ENCODE measurements at regions not wholly inside any gene's neighbourhood (a gene's known extent, or its start where the extent isn't known, plus 50 kb on each side); places are given as distances from the start of the nearest gene placed in this dataset.
A peak's percentile ranks its signal among the peaks of the same experiment; 100 is the strongest.

DNA sequence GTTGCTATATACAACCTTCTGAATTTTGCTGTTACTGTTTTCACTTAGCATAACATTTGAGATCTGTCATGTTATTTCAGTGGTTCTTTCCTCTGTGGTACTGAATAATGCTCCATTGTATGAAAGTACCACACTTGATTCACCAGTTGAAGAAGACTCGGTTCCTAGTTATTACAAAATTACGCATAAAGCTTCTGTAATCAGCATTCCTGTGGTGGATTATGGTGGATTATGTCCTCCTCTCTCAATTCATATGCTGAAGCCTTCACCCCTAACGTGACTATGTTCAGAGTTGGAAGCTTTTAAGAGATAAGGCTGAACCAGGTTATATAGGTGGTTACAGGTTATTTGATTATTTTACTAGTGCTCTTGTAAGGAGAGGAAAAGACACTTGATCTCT lies 2143.5 kb upstream of the AGA start:
- no peak for ATAC-seq (ENCODE audit: low read depth)
- Histone ChIP-seq H3K36me3 (ENCODE audit: low read depth) (no peaks in the 10 kb centered on the region), H3K4me3 (ENCODE audit: severe bottlenecking) (no peak overlapping the region), H3K27ac (ENCODE audit: poor library complexity, severe bottlenecking) (no peak overlapping the region), H3K27me3 (ENCODE audit: insufficient read depth, poor library complexity, severe bottlenecking) (no peaks in the 10 kb centered on the region), H3K4me1 (ENCODE audit: insufficient read depth, poor library complexity, severe bottlenecking) (no peaks in the 10 kb centered on the region), H3K9me3 (ENCODE audit: severe bottlenecking) (no peaks in the 10 kb centered on the region)
- DNase-seq (ENCODE audit: low spot score), result no peak
- TF ChIP-seq, protein P1, sequence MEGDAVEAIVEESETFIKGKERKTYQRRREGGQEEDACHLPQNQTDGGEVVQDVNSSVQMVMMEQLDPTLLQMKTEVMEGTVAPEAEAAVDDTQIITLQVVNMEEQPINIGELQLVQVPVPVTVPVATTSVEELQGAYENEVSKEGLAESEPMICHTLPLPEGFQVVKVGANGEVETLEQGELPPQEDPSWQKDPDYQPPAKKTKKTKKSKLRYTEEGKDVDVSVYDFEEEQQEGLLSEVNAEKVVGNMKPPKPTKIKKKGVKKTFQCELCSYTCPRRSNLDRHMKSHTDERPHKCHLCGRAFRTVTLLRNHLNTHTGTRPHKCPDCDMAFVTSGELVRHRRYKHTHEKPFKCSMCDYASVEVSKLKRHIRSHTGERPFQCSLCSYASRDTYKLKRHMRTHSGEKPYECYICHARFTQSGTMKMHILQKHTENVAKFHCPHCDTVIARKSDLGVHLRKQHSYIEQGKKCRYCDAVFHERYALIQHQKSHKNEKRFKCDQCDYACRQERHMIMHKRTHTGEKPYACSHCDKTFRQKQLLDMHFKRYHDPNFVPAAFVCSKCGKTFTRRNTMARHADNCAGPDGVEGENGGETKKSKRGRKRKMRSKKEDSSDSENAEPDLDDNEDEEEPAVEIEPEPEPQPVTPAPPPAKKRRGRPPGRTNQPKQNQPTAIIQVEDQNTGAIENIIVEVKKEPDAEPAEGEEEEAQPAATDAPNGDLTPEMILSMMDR (IDR thresholded peaks at IDR 0.05; ENCODE audit: poor library complexity, severe bottlenecking), result no peak

GRCh38 chr4:179586460-179586859 lies 2144.2 kb upstream of the AGA start:
- no peak overlapping the region for H3K4me3 ChIP-seq (ENCODE audit: severe bottlenecking)
- H3K9me3 ChIP-seq (ENCODE audit: severe bottlenecking), result no peaks in the 10 kb centered on the region
- H3K4me1 ChIP-seq (ENCODE audit: insufficient read depth, poor library complexity, severe bottlenecking), result no peaks in the 10 kb centered on the region
- TF ChIP-seq, protein P1 (IDR thresholded peaks at IDR 0.05; ENCODE audit: poor library complexity, severe bottlenecking), result no peak
- no peaks in the 10 kb centered on the region for H3K27me3 ChIP-seq (ENCODE audit: insufficient read depth, poor library complexity, severe bottlenecking)
- H3K36me3 ChIP-seq (ENCODE audit: low read depth), result no peaks in the 10 kb centered on the region
- no peak for DNase-seq (ENCODE audit: low spot score)
- no peak overlapping the region for H3K27ac ChIP-seq (ENCODE audit: poor library complexity, severe bottlenecking)
- ATAC-seq (ENCODE audit: low read depth), result peak; percentile 49; the same call in 2 of the 3 replicates

- Histone ChIP-seq H3K4me1 (ENCODE audit: insufficient read depth, poor library complexity, severe bottlenecking) (peaks cover 7% of the 10 kb centered on the region), H3K4me3 (ENCODE audit: severe bottlenecking) (no peak overlapping the region), H3K9me3 (ENCODE audit: severe bottlenecking) (no peaks in the 10 kb centered on the region), H3K27me3 (ENCODE audit: insufficient read depth, poor library complexity, severe bottlenecking) (no peaks in the 10 kb centered on the region), H3K27ac (ENCODE audit: poor library complexity, severe bottlenecking) (no peak overlapping the region), H3K36me3 (ENCODE audit: low read depth) (no peaks in the 10 kb centered on the region)
- TF ChIP-seq, protein P1 (IDR thresholded peaks at IDR 0.05; ENCODE audit: poor library complexity, severe bottlenecking), result no peak
- DNase-seq (ENCODE audit: low spot score) (no peak), ATAC-seq (ENCODE audit: low read depth) (peak; percentile 86)
Observed at GRCh38 chr4:179595671-179596410, 2153.6 kb upstream of the AGA start.

- Histone ChIP-seq H3K9me3 (ENCODE audit: severe bottlenecking) (no peaks in the 10 kb centered on the region), H3K36me3 (ENCODE audit: low read depth) (no peaks in the 10 kb centered on the region), H3K27ac (ENCODE audit: poor library complexity, severe bottlenecking) (no peak overlapping the region), H3K4me3 (ENCODE audit: severe bottlenecking) (no peak overlapping the region), H3K4me1 (ENCODE audit: insufficient read depth, poor library complexity, severe bottlenecking) (peaks cover 7% of the 10 kb centered on the region), H3K27me3 (ENCODE audit: insufficient read depth, poor library complexity, severe bottlenecking) (no peaks in the 10 kb centered on the region)
- ATAC-seq (ENCODE audit: low read depth) (no peak), DNase-seq (ENCODE audit: low spot score) (no peak)
- TF ChIP-seq, protein P1 (IDR thresholded peaks at IDR 0.05; ENCODE audit: poor library complexity, severe bottlenecking), result no peak
Observed at GRCh38 chr4:179596621-179597020, 2154.4 kb upstream of the AGA start.

DNA sequence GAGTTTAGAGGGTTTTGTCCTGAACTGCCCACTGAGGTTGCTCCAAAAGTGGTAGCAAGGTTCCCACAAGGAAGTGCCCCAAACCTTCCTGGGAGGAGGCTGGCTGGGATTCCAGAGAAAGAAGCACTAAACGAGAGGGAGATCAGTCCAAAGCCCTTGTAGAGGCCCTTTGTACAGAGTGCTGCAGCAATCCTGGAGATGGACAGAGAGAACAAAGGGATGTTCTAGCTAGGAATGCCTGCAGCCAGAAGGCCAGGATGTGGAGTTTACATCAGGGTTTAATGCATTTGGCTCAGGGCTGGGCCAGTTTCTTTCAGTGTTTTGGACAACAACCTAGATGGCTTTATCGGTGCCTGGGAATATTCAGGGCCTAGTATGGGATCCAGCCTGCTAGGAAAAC lies 2155.1 kb upstream of the AGA start:
- no peaks in the 10 kb centered on the region for H3K9me3 ChIP-seq (ENCODE audit: severe bottlenecking)
- no peaks in the 10 kb centered on the region for H3K36me3 ChIP-seq (ENCODE audit: low read depth)
- TF ChIP-seq, protein P1 (IDR thresholded peaks at IDR 0.05; ENCODE audit: poor library complexity, severe bottlenecking), result no peak
- no peaks in the 10 kb centered on the region for H3K27me3 ChIP-seq (ENCODE audit: insufficient read depth, poor library complexity, severe bottlenecking)
- H3K4me1 ChIP-seq (ENCODE audit: insufficient read depth, poor library complexity, severe bottlenecking), result peaks cover 7% of the 10 kb centered on the region
- ATAC-seq (ENCODE audit: low read depth) (no peak), DNase-seq (ENCODE audit: low spot score) (no peak)
- no peak overlapping the region for H3K4me3 ChIP-seq (ENCODE audit: severe bottlenecking)
- H3K27ac ChIP-seq (ENCODE audit: poor library complexity, severe bottlenecking), result no peak overlapping the region

Data from RWPE2 (cell line).